Caco-2 (cell line): ENCODE measurements at regions not wholly inside any gene's neighbourhood (a gene's known extent, or its start where the extent isn't known, plus 50 kb on each side); places are given as distances from the start of the nearest gene placed in this dataset.

Experiments
- BruUV-seq: library from RNA; stranded (reverse); fragments of 400-500 nt; replicated peaks from 2 replicates; lab custom pipeline; 2021; lab: Mats Ljungman, UMichigan
- CTCF ChIA-PET: fragments of 300-600 bp; sonication (Branson Sonifier 250); formaldehyde crosslinking; loops from one replicate; lab custom pipeline; 2022; ENCODE audit warnings: antibody characterized with exemption; lab: Charles Lee
- POLR2A ChIA-PET: fragments of 300-600 bp; sonication (Branson Sonifier 250); formaldehyde crosslinking; loops from one replicate; lab custom pipeline; 2022; ENCODE audit warnings: antibody characterized with exemption; lab: Charles Lee
- DNase-seq, 2 experiments: peaks; one replicate each; pipeline versions ENCODE4 v3.0.0 to v3.0.0-alpha.2; 2020 to 2022
- H3K27me3 ChIP-seq: replicated peaks from 2 replicates; pipeline ENCODE4 v1.6.0; 2011; ENCODE audit warnings: low read length; ENCODE audit not compliant: control insufficient read depth, insufficient read depth
- H3K36me3 ChIP-seq: 2 replicates; pipeline ENCODE4 v1.5.1; 2011; ENCODE audit warnings: low read length; ENCODE audit not compliant: control insufficient read depth, insufficient read depth
- H3K4me1 ChIP-seq: fragments of 250-450 bp; sonication (Bioruptor Pico); 2 replicates; pipeline ENCODE4 v1.5.1; 2020; ENCODE audit warnings: mild to moderate bottlenecking
- H3K4me3 ChIP-seq: 2 replicates; pipeline ENCODE4 v1.5.1; 2011; ENCODE audit warnings: low read depth, mild to moderate bottlenecking, control low read depth, low read length
- H3K9me3 ChIP-seq: fragments of 250-450 bp; sonication (Bioruptor Pico); 2 replicates; pipeline ENCODE4 v1.5.1; 2020; ENCODE audit warnings: mild to moderate bottlenecking, moderate library complexity
- H3K27ac Mint-ChIP-seq: one replicate; pipeline ENCODE4 v1.8.0; 2022; ENCODE audit warnings: mixed read lengths; ENCODE audit not compliant: unreplicated experiment
- H3K27me3 Mint-ChIP-seq: one replicate; pipeline ENCODE4 v1.8.0; 2022; ENCODE audit warnings: mixed read lengths; ENCODE audit not compliant: insufficient read depth, unreplicated experiment
- H3K36me3 Mint-ChIP-seq: one replicate; pipeline ENCODE4 v1.8.0; 2022; ENCODE audit warnings: mild to moderate bottlenecking, mixed read lengths; ENCODE audit not compliant: insufficient read depth, unreplicated experiment
- H3K4me1 Mint-ChIP-seq: one replicate; pipeline ENCODE4 v1.8.0; 2022; ENCODE audit warnings: low read depth, mixed read lengths; ENCODE audit not compliant: unreplicated experiment
- H3K4me3 Mint-ChIP-seq: one replicate; pipeline ENCODE4 v1.8.0; 2022; ENCODE audit warnings: mild to moderate bottlenecking, moderate library complexity, mixed read lengths; ENCODE audit not compliant: unreplicated experiment
- H3K9me3 Mint-ChIP-seq: one replicate; pipeline ENCODE4 v1.8.0; 2022; ENCODE audit warnings: mixed read lengths; ENCODE audit not compliant: unreplicated experiment
- intact Hi-C: fragments of 100-400 bp; cut with micrococcal nuclease; formaldehyde crosslinking; loops from one replicate; pipeline ENCODE4 v1.10.0; 2022; ENCODE audit not compliant: unreplicated experiment
- TF ChIP-seq, protein P1 (sequence below), 2 experiments: fragments of 200-600 bp in 1 of 2; IDR thresholded peaks; 1 replicate in 1 of 2; 2 replicates in 1 of 2; pipeline versions ENCODE4 v1.5.1 to v1.8.0; 2011 to 2022; ENCODE audit warnings: antibody characterized with exemption in 1 of 2, control low read depth in 1 of 2, inconsistent platforms in 1 of 2, low read depth in 1 of 2, low read length in 1 of 2, mild to moderate bottlenecking in 1 of 2, moderate library complexity in 1 of 2; ENCODE audit not compliant: insufficient read depth in 1 of 2, severe bottlenecking in 1 of 2, unreplicated experiment in 1 of 2

- no peaks in the 10 kb centered on the region for H3K27me3 ChIP-seq
- H3K36me3 Mint-ChIP-seq, result no peaks in the 10 kb centered on the region
- CTCF ChIA-PET, result no interaction called here
Observed at GRCh38 chr18:78927156-78927555, 52.5 kb upstream of the SALL3 start.

DNA sequence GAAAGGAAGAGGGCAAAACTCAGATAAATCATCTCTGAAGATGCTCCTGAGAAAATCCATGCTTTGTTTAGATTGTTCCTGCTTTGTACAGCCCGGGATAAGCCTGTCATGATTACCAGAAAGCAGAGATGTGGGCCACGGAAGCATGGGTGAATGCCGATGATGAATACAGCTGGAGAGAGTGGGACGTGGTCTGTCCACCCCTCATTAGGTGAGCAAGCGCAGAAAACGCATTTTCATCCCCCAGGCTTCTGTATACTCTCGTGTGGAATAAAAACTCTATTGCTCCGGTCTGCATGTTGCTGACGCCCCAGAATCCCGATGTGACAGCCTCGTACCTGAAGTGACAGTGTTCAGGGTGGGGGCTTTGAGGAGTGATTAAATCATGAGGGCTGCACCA, 52.0 kb upstream of the SALL3 start:
- H3K27me3 Mint-ChIP-seq, result peaks cover 3% of the 10 kb centered on the region
- DNase-seq, result no peak
- intact Hi-C loops, result no loop called here
- Histone ChIP-seq H3K4me3 (no peak overlapping the region), H3K9me3 (no peaks in the 10 kb centered on the region), H3K36me3 (no peaks in the 10 kb centered on the region), H3K4me1 (no peaks in the 10 kb centered on the region), H3K27me3 (no peaks in the 10 kb centered on the region)
- H3K27ac Mint-ChIP-seq, result no peak overlapping the region
- ChIA-PET CTCF (no interaction called here), POLR2A (no interaction called here)
- no peaks in the 10 kb centered on the region for H3K36me3 Mint-ChIP-seq
- TF ChIP-seq, protein P1, sequence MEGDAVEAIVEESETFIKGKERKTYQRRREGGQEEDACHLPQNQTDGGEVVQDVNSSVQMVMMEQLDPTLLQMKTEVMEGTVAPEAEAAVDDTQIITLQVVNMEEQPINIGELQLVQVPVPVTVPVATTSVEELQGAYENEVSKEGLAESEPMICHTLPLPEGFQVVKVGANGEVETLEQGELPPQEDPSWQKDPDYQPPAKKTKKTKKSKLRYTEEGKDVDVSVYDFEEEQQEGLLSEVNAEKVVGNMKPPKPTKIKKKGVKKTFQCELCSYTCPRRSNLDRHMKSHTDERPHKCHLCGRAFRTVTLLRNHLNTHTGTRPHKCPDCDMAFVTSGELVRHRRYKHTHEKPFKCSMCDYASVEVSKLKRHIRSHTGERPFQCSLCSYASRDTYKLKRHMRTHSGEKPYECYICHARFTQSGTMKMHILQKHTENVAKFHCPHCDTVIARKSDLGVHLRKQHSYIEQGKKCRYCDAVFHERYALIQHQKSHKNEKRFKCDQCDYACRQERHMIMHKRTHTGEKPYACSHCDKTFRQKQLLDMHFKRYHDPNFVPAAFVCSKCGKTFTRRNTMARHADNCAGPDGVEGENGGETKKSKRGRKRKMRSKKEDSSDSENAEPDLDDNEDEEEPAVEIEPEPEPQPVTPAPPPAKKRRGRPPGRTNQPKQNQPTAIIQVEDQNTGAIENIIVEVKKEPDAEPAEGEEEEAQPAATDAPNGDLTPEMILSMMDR (IDR thresholded peaks at IDR 0.05; ENCODE audit: insufficient read depth in 1 of 2, low read depth in 1 of 2, low read length in 1 of 2, severe bottlenecking in 1 of 2, unreplicated experiment in 1 of 2), result no peak
- no peak overlapping the region for H3K4me3 Mint-ChIP-seq
- H3K9me3 Mint-ChIP-seq, result no peaks in the 10 kb centered on the region
- BruUV-seq, result no TSS peak
- H3K4me1 Mint-ChIP-seq, result no peaks in the 10 kb centered on the region

More at GRCh38 chr18:78927156-78927555, 52.5 kb upstream of the SALL3 start:
- TF ChIP-seq, protein P1 (IDR thresholded peaks at IDR 0.05; ENCODE audit: insufficient read depth in 1 of 2, low read depth in 1 of 2, low read length in 1 of 2, severe bottlenecking in 1 of 2, unreplicated experiment in 1 of 2), result no peak
- DNase-seq, result no peak
- H3K9me3 Mint-ChIP-seq, result no peaks in the 10 kb centered on the region
- H3K4me3 Mint-ChIP-seq, result no peak overlapping the region
- Histone ChIP-seq H3K4me3 (no peak overlapping the region), H3K4me1 (no peaks in the 10 kb centered on the region), H3K36me3 (no peaks in the 10 kb centered on the region), H3K9me3 (no peaks in the 10 kb centered on the region)
- no TSS peak for BruUV-seq
- H3K27me3 Mint-ChIP-seq, result peaks cover 3% of the 10 kb centered on the region
- POLR2A ChIA-PET, result no interaction called here
- H3K4me1 Mint-ChIP-seq, result no peaks in the 10 kb centered on the region
- H3K27ac Mint-ChIP-seq, result no peak overlapping the region
- intact Hi-C loops, result no loop called here

DNA sequence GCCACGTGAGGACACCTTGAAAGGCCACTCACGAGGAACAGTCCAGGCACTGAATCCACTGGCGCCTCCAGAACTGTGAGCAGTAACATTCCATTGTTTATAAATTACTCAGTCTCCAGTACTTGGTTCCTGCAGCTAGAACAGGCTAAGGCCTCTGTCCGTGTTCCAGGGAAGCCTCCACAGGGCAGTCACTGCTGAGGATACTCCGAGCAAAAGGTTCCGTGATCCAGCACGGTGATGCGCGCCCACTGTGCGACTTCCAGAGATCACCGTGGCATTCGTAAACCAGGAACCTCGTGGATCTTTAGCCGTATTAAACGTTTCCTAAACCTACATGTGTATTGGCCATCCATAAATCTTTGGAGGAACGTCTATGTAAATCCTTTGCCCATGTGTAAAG, 51.5 kb upstream of the SALL3 start:
- intact Hi-C loops, result no loop called here
- H3K36me3 Mint-ChIP-seq, result no peaks in the 10 kb centered on the region
- H3K36me3 ChIP-seq, result no peaks in the 10 kb centered on the region
- H3K9me3 ChIP-seq, result no peaks in the 10 kb centered on the region
- H3K27me3 Mint-ChIP-seq, result peaks cover 3% of the 10 kb centered on the region
- no peaks in the 10 kb centered on the region for H3K4me1 Mint-ChIP-seq
- H3K4me3 Mint-ChIP-seq, result no peak overlapping the region
- TF ChIP-seq, protein P1 (IDR thresholded peaks at IDR 0.05; ENCODE audit: insufficient read depth in 1 of 2, low read depth in 1 of 2, low read length in 1 of 2, severe bottlenecking in 1 of 2, unreplicated experiment in 1 of 2), result no peak
- CTCF ChIA-PET, result no interaction called here
- no peak for DNase-seq
- BruUV-seq, result no TSS peak
- H3K27me3 ChIP-seq, result no peaks in the 10 kb centered on the region
- POLR2A ChIA-PET, result no interaction called here
- no peaks in the 10 kb centered on the region for H3K9me3 Mint-ChIP-seq
- no peak overlapping the region for H3K27ac Mint-ChIP-seq
- no peaks in the 10 kb centered on the region for H3K4me1 ChIP-seq
- H3K4me3 ChIP-seq, result no peak overlapping the region
